GM06990 (cell line): ENCODE measurements at regions not wholly inside any gene's neighbourhood (a gene's known extent, or its start where the extent isn't known, plus 50 kb on each side); places are given as distances from the start of the nearest gene placed in this dataset.

ENCODE experiments used
- DNase-seq: peaks from one replicate; pipeline ENCODE4 v3.0.0-alpha.2; 2011; ENCODE audit not compliant: insufficient read length; ENCODE audit errors: extremely low read depth
- H3K27me3 ChIP-seq: replicated peaks from 2 replicates; pipeline ENCODE4 v1.6.0; 2011; ENCODE audit warnings: low read length; ENCODE audit not compliant: control insufficient read depth, insufficient read depth
- H3K36me3 ChIP-seq: 2 replicates; pipeline ENCODE4 v1.5.1; 2011; ENCODE audit warnings: low read length; ENCODE audit not compliant: control insufficient read depth, insufficient read depth
- H3K4me3 ChIP-seq: replicated peaks from 2 replicates; pipeline ENCODE4 v1.5.1; 2011; ENCODE audit warnings: low read depth, mild to moderate bottlenecking, control low read depth, low read length
- CTCF ChIP-seq: IDR thresholded peaks from 2 replicates; pipeline ENCODE4 v1.5.1; 2011; ENCODE audit warnings: low read length, control low read depth, mild to moderate bottlenecking, inconsistent platforms; ENCODE audit not compliant: insufficient read depth, poor library complexity, severe bottlenecking

DNA sequence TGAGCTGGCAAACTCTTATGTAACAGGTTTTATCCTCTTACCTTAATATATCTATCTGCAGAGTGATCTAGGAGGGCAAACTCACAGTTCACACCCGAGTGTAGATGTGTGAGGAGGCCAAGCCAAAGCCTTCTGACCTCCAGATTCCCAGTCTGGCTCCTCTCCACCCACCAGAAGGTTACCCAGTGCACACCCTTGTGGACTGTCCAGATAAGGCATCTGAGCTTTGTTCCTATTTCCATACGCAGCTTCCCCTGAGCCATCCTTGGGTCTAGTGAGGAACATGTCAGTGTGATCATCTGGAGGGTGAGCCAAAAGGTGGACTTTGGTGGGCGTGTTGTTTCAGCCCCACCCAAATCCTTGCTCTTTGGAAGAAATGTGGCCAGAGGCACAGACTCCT is 203.0 kb upstream of the MEOX2 start:
- no peak for DNase-seq
- no peak overlapping the region for H3K4me3 ChIP-seq
- no peaks in the 10 kb centered on the region for H3K27me3 ChIP-seq
- TF ChIP-seq CTCF: no peak
- no peaks in the 10 kb centered on the region for H3K36me3 ChIP-seq

GRCh38 chr7:15888090-15888489 is 201.6 kb upstream of the MEOX2 start:
- Histone ChIP-seq H3K4me3 (no peak overlapping the region), H3K36me3 (no peaks in the 10 kb centered on the region), H3K27me3 (no peaks in the 10 kb centered on the region)
- no peak for DNase-seq
- no peak for TF ChIP-seq CTCF

- DNase-seq: no peak
- H3K27me3 ChIP-seq: no peaks in the 10 kb centered on the region
- no peaks in the 10 kb centered on the region for H3K36me3 ChIP-seq
- no peak for TF ChIP-seq CTCF
- no peak overlapping the region for H3K4me3 ChIP-seq
Measured at GRCh38 chr7:15886626-15887025, 200.1 kb upstream of the MEOX2 start.

- Histone ChIP-seq H3K27me3 (no peaks in the 10 kb centered on the region), H3K4me3 (no peak overlapping the region), H3K36me3 (no peaks in the 10 kb centered on the region)
- TF ChIP-seq CTCF: no peak
- DNase-seq: no peak
Measured at GRCh38 chr7:15885678-15886077, 199.2 kb upstream of the MEOX2 start.

- Histone ChIP-seq H3K36me3 (no peaks in the 10 kb centered on the region), H3K27me3 (no peaks in the 10 kb centered on the region), H3K4me3 (no peak overlapping the region)
- TF ChIP-seq CTCF: no peak
- no peak for DNase-seq
Measured at GRCh38 chr7:15874774-15875173, 188.3 kb upstream of the MEOX2 start.

DNA sequence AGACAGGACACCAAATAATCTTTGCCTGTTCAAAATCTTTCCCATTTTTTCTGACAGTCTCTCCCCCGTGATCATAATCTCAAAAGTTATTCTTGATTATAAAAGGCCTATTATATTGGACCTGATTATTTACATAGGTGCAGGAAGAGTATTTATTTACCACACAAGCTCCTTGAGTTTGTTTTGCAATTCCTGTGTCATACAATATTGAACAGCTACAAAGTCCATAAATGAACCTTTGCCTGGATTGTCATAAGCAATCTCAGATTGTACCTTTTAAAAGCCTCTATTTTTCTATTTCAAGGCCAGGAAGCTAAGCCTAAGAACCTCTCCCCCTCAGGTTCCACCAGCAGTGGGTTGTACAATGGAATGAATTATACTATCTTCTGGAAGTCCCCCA is 183.9 kb upstream of the MEOX2 start:
- no peaks in the 10 kb centered on the region for H3K36me3 ChIP-seq
- no peak for TF ChIP-seq CTCF

More for the DNA sequence above, 183.9 kb upstream of the MEOX2 start:
- no peak for DNase-seq
- H3K27me3 ChIP-seq: no peaks in the 10 kb centered on the region
- no peak overlapping the region for H3K4me3 ChIP-seq
